ENCODE measurements at regions not wholly inside any gene's neighbourhood (a gene's known extent, or its start where the extent isn't known, plus 50 kb on each side); places are given as distances from the start of the nearest gene placed in this dataset.

DNA sequence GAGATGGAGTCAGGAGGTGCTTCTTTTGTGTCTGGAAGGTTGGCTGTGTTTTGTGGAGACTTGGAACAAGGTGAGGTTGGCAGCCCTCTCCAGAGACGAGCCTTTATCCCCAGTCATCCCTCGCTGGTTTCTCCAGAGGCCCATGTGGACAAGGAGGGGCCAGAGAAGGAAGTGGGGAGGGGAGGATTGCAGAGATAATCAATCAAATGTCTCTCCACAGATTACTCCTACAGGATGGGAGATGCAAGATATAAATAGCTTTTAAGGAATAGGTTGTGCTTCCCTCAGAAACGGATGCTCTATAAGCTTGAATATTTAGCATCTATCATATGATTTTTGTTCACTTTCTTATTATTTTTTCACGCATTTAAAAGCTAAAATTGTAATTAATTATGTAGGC, 70.4 kb upstream of the VWDE start:
- H3K36me3 ChIP-seq = no peaks in the 10 kb centered on the region
- no peak overlapping the region for H3K4me3 ChIP-seq
- no peak overlapping the region for H3K27ac ChIP-seq
- no peaks in the 10 kb centered on the region for H3K27me3 ChIP-seq
- WGBS = 73% methylated on average over 4 of the region's 4 CpGs
- no peaks in the 10 kb centered on the region for H3K4me1 ChIP-seq
- DNase-seq (ENCODE audit: low spot score in 2 of 2) = no peak
- no peaks in the 10 kb centered on the region for H3K9me3 ChIP-seq
- TF ChIP-seq POLR2A (IDR thresholded peaks at IDR 0.05) = no peak

DNA sequence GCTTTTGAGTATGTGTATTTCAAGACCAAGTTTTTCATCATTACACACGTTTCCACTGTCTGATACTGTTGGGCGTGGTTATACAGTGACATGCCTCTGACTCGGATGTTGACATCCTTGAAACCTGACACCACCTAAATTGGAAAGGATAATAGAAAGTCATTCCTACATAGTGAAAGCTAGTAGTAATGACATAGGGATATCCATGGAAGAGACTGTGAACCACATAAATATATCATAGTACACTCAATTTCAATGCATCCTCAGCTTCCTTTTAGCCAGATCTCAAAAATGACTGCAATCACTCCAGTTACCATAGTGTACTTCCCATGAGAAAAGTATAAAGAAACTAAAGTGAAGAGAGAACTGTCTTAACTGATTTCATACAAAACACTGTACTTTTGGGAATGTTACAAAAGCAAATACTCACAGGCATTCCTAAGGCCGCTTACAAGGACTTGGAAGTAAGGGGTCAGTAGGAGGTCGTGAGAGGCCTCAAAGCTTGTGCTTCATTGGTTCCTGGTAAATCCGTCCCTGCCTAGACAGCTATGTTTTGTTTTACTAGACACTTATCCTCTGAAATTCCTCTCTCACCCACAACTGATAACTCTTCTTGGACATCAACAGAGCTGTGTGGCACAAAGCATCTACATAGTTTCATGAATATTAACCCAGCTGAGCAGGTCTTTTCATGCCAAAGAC, 71.8 kb upstream of the VWDE start:
- Histone ChIP-seq H3K27me3 (no peaks in the 10 kb centered on the region), H3K27ac (no peak overlapping the region), H3K9me3 (no peaks in the 10 kb centered on the region), H3K4me3 (no peak overlapping the region), H3K36me3 (no peaks in the 10 kb centered on the region), H3K4me1 (no peaks in the 10 kb centered on the region)
- TF ChIP-seq, protein P1, sequence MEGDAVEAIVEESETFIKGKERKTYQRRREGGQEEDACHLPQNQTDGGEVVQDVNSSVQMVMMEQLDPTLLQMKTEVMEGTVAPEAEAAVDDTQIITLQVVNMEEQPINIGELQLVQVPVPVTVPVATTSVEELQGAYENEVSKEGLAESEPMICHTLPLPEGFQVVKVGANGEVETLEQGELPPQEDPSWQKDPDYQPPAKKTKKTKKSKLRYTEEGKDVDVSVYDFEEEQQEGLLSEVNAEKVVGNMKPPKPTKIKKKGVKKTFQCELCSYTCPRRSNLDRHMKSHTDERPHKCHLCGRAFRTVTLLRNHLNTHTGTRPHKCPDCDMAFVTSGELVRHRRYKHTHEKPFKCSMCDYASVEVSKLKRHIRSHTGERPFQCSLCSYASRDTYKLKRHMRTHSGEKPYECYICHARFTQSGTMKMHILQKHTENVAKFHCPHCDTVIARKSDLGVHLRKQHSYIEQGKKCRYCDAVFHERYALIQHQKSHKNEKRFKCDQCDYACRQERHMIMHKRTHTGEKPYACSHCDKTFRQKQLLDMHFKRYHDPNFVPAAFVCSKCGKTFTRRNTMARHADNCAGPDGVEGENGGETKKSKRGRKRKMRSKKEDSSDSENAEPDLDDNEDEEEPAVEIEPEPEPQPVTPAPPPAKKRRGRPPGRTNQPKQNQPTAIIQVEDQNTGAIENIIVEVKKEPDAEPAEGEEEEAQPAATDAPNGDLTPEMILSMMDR (IDR thresholded peaks at IDR 0.05) = no peak
- no peak for TF ChIP-seq POLR2AphosphoS5 (IDR thresholded peaks at IDR 0.05)
- WGBS = 52% methylated on average over 6 of the region's 6 CpGs
- DNase-seq (ENCODE audit: low spot score in 2 of 2) = no peak

DNA sequence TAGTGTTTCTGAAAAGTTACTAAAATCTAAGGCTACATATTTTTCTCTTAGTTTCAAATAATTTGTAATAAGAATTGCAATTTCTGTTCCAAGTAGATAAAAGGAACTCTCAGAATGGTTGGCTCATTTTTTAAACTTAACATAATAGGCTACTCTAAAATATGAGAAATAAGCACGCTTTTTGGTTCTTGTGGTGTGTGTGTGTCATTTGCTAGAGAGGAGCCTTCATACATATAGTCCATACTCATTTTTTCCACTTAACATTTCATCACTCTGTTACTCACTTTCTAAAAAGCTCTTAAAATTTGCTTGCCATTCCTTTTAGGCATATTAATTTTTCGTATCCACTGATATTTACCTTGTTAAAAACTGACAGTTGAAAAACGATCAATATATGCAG, 74.0 kb upstream of the VWDE start:
- no peak overlapping the region for H3K27ac ChIP-seq

DNA sequence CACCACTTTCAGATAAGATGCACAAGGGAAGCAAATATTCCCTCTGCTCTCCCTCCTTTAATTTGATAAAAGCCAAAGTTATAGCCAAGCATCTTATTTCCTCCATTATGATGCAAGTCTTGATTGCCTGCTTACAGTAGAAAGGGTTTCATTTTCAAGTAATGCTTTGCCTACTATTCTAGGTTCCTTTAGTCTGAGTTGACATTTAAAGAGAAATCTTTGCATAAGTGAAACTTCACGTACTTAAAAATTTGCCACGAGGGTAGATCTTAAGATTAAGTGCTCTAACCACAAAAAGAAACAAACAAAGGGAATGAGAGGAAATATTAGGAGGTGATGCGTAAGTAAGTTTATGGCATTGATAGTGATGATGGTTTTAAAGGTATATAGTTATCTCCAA, 78.1 kb upstream of the VWDE start:
- WGBS = 58% methylated on average over 3 of the region's 3 CpGs
- Histone ChIP-seq H3K36me3 (no peaks in the 10 kb centered on the region), H3K9me3 (no peaks in the 10 kb centered on the region), H3K4me1 (no peaks in the 10 kb centered on the region), H3K27me3 (no peaks in the 10 kb centered on the region), H3K4me3 (no peak overlapping the region), H3K27ac (no peak overlapping the region)
- TF ChIP-seq POLR2AphosphoS5 (IDR thresholded peaks at IDR 0.05) (no peak), POLR2A (IDR thresholded peaks at IDR 0.05) (no peak), EP300 (IDR thresholded peaks at IDR 0.05) (no peak)
- TF ChIP-seq, protein P1 (IDR thresholded peaks at IDR 0.05) = no peak
- no peak for DNase-seq (ENCODE audit: low spot score in 2 of 2)

More for the DNA sequence above, 74.0 kb upstream of the VWDE start:
- no peaks in the 10 kb centered on the region for H3K9me3 ChIP-seq
- H3K4me1 ChIP-seq = no peaks in the 10 kb centered on the region
- WGBS = 70% methylated on average over 3 of the region's 3 CpGs
- no peaks in the 10 kb centered on the region for H3K36me3 ChIP-seq
- H3K4me3 ChIP-seq = no peak overlapping the region
- no peaks in the 10 kb centered on the region for H3K27me3 ChIP-seq
- TF ChIP-seq EP300 (IDR thresholded peaks at IDR 0.05) (no peak), POLR2A (IDR thresholded peaks at IDR 0.05) (no peak), POLR2AphosphoS5 (IDR thresholded peaks at IDR 0.05) (no peak)
- TF ChIP-seq, protein P1 (IDR thresholded peaks at IDR 0.05) = no peak
- no peak for DNase-seq (ENCODE audit: low spot score in 2 of 2)

DNA sequence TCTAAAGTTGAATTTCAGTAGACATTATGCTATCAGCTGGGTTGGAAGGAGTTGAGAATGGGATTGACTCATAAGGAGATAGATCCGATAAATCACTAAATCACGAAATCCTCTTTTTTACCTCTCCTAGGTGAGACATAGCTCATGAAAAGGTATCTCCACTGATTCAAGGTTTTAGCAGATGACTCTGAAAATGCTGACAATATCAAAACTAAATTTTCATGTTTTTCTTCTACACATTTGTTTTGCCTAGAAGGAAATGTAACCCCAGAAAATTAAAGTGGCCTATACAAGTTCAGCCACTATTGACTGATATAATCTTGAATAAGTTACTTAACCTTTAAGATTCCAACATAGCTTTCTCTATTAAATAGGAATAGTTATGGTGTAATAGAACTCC, 82.2 kb upstream of the VWDE start:
- Histone ChIP-seq H3K9me3 (no peaks in the 10 kb centered on the region), H3K4me3 (no peak overlapping the region), H3K27me3 (no peaks in the 10 kb centered on the region), H3K4me1 (no peaks in the 10 kb centered on the region), H3K27ac (no peak overlapping the region), H3K36me3 (no peaks in the 10 kb centered on the region)
- 96% methylated on average over 2 of the region's 2 CpGs for WGBS
- DNase-seq (ENCODE audit: low spot score in 2 of 2) = no peak
- TF ChIP-seq EP300 (IDR thresholded peaks at IDR 0.05) (no peak), POLR2AphosphoS5 (IDR thresholded peaks at IDR 0.05) (no peak), POLR2A (IDR thresholded peaks at IDR 0.05) (no peak)
- TF ChIP-seq, protein P1 (IDR thresholded peaks at IDR 0.05) = no peak

DNA sequence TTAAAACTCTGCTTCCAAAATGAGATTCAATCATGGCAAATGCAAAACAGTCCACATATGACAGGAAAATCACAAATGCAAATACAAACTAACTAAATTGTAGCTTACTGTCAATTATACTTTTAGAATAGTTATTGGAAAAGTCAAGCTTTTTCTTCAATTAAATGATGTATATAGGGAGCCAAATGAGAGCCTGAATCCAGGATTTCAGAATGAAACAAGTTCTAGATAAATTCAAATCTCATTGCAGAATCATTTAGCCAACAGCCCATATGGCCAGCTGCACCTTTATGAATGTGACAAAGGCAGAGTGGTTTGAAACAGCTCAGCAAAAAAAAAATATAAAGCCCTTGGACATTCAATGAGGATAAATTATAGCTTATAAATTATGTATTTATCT, 82.2 kb upstream of the SCIN start:
- Histone ChIP-seq H3K27ac (no peak overlapping the region), H3K9me3 (no peaks in the 10 kb centered on the region), H3K4me1 (no peaks in the 10 kb centered on the region), H3K27me3 (no peaks in the 10 kb centered on the region), H3K36me3 (no peaks in the 10 kb centered on the region), H3K4me3 (no peak overlapping the region)
- no peak for TF ChIP-seq POLR2AphosphoS5 (IDR thresholded peaks at IDR 0.05)
- TF ChIP-seq, protein P1 (IDR thresholded peaks at IDR 0.05) = no peak
- TF ChIP-seq POLR2A (IDR thresholded peaks at IDR 0.05) = no peak
- TF ChIP-seq EP300 (IDR thresholded peaks at IDR 0.05) = no peak
- no peak for DNase-seq (ENCODE audit: low spot score in 2 of 2)

Measured in suprapubic skin (tissue), 4 donors.